DOHH2 (cell line): ENCODE measurements at regions not wholly inside any gene's neighbourhood (a gene's known extent, or its start where the extent isn't known, plus 50 kb on each side); places are given as distances from the start of the nearest gene placed in this dataset.

ENCODE experiments used
- CTCF ChIP-seq: fragments of 200-600 bp; sonication (generic); IDR thresholded peaks from one replicate; pipeline ENCODE4 v1.5.1; 2014; ENCODE audit warnings: antibody characterized with exemption, mild to moderate bottlenecking, low read depth, low read length; ENCODE audit not compliant: poor library complexity, severe bottlenecking
- EZH2phosphoT487 ChIP-seq: fragments of 200-600 bp; sonication (generic); IDR thresholded peaks from 2 replicates; pipeline ENCODE4 v1.6.1; 2017; ENCODE audit warnings: borderline replicate concordance, mild to moderate bottlenecking, antibody characterized with exemption, low read length, moderate library complexity, mixed read lengths

- TF ChIP-seq CTCF = no peak
- no peak for TF ChIP-seq EZH2phosphoT487
Observed at GRCh38 chr13:33971562-33971819, 153.5 kb downstream of the RFC3 start.
